HG03432 (cell line): ENCODE measurements at regions not wholly inside any gene's neighbourhood (a gene's known extent, or its start where the extent isn't known, plus 50 kb on each side); places are given as distances from the start of the nearest gene placed in this dataset.

Experiments
- ATAC-seq: cut with Tn5 transposase; IDR thresholded peaks from one replicate; pipeline ENCODE4 v1.9.1; 2021; ENCODE audit warnings: mild to moderate bottlenecking, moderate library complexity; ENCODE audit not compliant: unreplicated experiment

- ATAC-seq: no peak
Measured at GRCh38 chr4:1480720-1481119, 74.5 kb upstream of the NKX1-1 start.

DNA sequence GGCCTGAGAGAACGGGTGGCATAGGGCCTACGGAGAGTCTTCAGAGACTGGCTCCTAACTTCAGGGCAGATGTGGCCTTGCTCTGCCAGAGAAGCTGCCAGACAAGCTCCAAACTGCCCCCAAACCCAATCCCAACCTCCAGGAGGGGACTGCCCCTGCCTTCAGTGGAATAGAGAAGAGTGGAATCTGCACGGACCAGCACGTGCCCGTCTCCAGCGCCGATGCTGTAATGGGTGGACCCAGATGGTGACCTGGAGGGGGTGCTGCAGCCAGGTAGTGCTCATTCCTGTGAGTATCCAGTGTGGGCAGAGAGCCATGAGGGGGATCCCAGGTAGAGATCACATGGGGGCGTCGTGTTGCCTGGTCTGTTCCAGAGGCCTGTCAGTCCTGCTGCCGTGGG lies 73.2 kb upstream of the NKX1-1 start:
- no peak for ATAC-seq

DNA sequence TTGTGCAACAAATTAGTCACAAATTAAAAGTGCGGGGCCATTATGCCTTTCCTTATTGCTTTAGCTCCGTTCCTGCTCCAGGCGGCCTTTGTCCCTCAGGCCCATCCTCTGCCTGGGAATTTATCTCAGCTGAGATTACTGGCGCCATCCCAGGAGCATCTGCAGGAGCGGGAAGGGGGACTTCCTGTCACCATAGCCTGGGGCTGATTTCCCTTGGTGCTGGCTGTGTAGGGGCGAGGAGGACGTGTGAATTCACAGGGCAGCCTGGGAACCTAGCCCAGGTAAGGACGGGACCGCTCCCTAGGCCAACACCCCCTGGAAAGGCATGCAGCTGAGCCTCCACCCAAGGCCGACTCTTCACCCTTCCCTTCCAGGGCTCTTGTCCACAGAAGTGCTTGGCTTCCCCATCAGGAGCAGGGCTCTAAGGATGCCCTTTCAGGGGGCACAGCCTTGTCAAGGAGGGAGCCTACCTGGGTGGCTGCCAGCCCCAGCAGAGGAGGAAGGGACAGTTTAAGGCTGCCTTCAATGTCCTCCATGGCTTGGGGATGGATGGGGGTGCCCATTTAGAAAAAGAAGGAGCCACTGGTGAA lies 72.6 kb upstream of the NKX1-1 start:
- no peak for ATAC-seq

DNA sequence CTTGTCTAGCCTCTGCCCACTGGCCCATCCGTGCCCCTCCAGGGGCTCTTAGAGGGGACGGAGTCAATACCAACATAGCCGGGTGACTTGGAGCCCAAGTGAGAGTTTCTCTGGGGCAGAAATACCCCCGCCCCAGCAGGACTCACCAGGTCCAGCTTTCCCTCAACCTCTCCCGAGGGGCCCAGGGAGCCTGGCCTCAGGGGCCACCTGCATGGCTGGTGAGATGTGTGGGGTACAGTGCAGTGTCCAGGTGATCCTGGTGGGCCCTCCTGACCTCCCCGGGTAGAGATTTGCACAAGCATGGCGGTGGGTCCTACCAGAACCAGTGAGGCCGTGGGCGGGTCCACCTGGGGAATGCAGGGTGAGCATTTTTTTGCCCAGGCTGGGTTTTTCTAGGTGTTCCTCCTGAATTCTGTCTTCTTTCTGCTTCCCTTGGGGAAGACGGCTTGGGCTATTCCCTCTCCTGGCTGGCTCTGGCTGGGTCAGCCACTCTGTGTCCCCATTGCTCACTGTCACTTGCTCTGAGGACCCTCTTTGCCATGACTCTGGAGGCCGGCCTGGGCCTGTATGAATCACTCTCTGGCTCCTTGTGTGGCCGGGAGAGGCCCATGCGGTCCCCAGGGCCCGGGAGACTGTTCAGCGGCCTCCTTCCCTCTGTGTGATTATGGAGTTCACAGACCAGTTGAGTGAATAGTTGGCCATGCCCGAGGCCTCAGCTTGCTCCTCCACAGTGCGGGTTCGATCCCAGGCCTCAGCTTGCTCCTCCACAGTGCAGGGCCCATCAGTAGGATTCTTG lies 71.0 kb upstream of the NKX1-1 start:
- ATAC-seq: no peak

GRCh38 chr4:1476140-1476513 lies 69.9 kb upstream of the NKX1-1 start:
- no peak for ATAC-seq

DNA sequence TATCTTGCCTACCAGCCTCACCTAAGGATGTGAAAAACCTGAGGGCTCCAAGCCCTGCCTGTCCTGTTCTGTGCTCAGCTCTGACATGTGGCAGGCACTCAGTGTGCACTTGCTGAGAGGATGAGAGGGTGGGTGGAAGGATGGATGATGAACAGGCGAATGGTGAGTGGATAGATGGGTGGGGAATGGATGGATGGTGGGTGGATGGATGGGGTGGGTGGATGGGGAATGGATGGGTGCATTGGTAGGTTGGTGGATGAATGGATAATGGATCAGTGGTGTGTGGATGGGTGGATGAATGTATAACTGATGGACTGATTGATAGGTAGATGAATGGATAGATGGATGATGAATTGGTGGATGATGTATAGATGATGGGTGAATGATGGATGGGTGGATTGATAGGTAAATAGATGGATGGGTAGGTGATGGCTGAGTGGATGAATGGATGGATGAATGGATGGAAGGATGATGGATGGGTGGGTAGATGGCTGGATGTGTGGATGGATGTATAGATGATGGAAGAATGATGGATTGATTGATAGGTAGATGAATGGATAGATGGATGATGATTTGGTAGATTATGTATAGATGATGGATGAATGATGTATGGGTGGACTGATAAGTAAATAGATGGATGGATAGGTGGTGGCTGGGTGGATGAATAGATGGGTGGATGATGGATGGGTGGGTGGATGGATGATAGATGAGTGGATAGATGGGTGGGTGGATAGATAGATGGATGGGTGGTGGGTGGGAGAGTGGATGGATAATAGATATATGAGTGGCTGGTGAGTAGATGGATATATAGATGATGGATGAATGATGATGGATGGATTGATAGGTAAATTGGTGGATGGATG lies 69.3 kb upstream of the NKX1-1 start:
- ATAC-seq: no peak

DNA sequence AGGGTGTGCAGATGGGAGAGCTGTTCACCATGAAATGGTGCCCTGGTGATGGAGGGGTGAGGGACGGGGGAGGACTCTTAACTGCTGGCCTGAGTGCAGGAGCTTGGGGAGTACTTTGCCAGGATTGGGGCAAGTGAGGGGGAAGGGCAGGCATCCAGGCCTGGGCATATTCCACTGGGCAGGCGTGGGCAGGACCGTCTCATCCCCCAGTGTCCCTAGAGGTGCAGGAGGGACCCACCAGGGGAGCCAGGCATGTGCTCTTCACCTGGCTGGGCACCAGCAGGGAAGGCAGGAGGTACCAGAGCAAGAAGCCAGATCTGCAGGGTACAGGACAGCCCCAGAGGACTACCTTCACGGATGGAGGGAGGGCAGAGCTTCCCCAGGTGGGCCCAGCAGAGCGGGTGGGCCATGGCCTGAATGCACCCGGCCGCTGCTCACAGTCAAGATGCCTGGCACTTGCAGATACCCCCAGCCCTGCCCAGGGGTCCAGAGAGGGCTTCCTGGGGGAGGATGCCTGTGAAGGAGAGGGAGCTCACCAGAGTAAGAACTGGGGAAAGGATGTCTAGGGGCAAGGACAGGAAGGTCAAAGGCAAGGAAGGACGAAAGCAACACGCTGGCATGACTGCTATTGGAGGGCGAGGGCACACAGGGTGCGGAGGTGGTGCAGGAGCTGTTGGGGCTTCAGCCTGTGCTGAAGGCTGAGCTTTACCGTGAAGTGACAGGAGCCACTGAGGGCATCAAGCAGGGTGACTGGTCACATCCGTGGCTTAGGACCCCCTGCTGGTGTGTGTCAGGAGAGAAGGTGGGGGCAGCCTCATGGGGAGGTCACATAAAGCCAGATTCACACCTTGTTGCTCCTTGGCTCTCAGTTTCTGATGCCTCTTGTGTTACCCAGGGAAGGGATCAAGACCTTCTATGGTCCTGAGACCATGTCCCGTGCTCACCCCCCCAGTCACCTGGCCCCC lies 68.2 kb upstream of the NKX1-1 start:
- no peak for ATAC-seq

- no peak for ATAC-seq
Measured at GRCh38 chr4:1473718-1474117, 67.5 kb upstream of the NKX1-1 start.

DNA sequence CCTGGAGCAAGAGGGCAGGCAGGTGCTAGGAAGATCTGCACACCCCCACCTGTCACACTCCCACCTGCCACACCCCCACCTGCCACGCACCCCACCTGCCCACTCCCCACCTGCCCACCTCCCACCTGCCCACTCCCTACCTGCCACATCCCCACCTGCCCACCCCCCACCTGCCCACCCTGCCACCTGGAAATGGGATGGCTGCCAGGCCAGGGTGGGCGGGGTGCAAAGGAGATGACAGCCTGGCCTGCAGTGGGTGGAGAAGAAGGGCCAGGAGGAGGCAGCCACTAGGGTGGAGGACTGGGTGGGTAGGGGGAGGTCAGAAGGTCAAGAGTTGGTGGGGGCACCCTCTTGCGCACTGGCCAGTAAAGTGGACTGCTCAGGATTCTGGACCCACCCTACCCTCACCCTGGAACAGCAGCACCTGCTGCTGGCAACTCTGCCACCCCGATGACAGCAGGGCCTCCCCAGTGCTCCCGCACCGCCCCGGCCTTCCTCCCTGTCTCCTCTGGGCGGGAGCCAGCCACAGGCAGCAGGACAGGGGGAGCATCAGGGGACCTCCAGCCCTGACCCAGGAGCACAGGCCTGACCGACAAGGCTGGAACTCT lies 66.8 kb upstream of the NKX1-1 start:
- no peak for ATAC-seq

- ATAC-seq: no peak
Measured at GRCh38 chr4:1472148-1472797, 66.0 kb upstream of the NKX1-1 start.

DNA sequence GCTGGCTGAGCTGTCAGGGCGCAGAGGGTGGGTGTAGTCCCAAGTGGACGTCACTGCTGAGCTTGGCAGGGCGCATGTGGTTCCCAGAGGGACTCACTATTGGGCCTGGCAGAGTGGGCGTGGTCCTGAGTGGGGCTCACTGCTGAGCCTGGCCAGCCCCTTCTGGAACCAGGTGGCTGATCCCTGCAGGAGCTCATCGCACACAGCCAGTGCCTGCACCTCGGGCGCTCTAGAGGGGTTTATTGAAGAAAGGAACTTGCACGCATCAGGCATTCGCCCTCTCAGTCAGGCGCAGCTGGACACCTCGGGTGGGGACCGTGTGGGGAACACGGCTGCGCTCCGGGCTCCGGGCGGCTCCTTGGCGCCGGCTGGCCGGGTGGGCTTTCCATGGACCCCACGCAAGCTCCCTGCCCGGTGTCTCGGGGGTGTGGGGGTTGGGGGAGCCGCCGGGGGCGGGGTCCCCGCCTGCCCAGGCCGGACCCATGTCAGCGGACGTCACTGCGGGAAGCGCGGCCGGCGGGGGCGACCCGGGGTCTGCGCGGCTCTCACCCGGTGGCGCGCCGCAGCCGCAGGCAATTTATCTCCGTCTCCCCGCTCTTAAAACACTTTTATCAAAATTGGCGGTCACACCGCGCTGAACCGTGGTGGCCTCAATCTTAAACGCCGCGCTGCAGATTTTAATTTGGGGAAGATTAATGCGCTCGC lies 65.4 kb upstream of the NKX1-1 start:
- ATAC-seq: no peak

- ATAC-seq: no peak
Measured at GRCh38 chr4:1470816-1471442, 64.7 kb upstream of the NKX1-1 start.

DNA sequence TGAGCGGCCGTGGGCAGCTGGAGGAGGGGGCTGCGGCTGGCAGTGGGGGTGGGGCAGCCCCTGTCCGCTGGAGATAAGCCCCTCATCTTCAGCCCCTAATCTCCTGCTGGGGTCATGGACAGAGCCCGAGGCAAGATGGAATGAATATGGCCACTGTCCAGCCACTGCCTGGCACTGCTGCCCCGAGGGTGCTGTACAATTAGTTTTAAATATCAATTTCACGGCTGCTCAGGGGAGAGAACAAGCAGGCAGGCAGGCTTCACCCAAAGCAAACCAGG lies 64.1 kb upstream of the NKX1-1 start:
- no peak for ATAC-seq

GRCh38 chr4:1469607-1470392 lies 63.6 kb upstream of the NKX1-1 start:
- no peak for ATAC-seq

GRCh38 chr4:1469043-1469442 lies 62.8 kb upstream of the NKX1-1 start:
- ATAC-seq: no peak

DNA sequence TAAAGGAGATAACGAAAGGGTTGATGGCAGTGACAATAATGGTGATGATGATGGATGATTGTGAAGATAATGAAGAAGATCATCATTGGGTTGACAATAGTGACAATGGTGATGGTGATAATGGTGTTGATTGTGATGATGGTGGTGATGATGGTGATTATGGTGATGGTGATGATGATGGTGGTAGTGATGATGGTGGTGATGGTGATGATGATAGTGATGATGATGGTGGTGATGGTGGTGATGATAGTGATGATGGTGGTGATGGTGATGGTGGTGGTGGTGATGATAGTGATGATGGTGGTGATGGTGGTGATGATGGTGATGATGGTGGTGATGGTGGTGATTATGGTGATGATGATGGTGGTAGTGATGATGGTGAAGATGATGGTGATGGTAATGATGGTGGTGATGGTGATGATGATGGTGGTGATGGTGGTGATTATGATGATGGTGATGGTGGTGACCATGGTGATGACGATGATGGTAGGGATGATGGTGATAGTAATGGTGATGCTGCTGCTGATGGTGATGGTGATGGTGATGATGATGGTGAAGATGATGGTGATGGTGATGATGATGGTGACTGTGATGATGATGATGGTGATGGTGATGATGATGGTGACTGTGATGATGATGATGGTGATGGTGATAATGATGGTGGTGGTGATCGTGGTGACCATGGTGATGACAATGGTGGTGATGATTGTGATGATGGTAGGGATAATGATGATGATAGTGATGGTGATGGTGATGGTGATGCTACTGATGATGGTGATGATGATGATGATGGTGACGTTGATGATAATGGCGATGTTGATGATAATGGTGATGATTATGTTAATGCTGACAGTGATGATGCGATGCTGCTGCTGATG lies 61.6 kb upstream of the NKX1-1 start:
- ATAC-seq: no peak

- ATAC-seq: no peak
Measured at GRCh38 chr4:1466863-1467165, 60.6 kb upstream of the NKX1-1 start.
